Fibroblast of mammary gland (primary cell): ENCODE measurements at regions not wholly inside any gene's neighbourhood (a gene's known extent, or its start where the extent isn't known, plus 50 kb on each side); places are given as distances from the start of the nearest gene placed in this dataset.

Experiments
- DNase-seq: peaks from one replicate; pipeline ENCODE4 v3.0.0-alpha.2; 2010; ENCODE audit warnings: low read depth
- H3K4me3 ChIP-seq: 2 replicates; pipeline ENCODE4 v1.5.1; 2011; ENCODE audit warnings: low read depth, mild to moderate bottlenecking, low read length, moderate library complexity; ENCODE audit not compliant: control insufficient read depth
- CTCF ChIP-seq: conservative IDR thresholded peaks from 2 replicates; pipeline ENCODE4 v1.5.1; 2011; ENCODE audit warnings: low read depth, low read length, inconsistent platforms; ENCODE audit not compliant: control insufficient read depth, insufficient read depth

DNA sequence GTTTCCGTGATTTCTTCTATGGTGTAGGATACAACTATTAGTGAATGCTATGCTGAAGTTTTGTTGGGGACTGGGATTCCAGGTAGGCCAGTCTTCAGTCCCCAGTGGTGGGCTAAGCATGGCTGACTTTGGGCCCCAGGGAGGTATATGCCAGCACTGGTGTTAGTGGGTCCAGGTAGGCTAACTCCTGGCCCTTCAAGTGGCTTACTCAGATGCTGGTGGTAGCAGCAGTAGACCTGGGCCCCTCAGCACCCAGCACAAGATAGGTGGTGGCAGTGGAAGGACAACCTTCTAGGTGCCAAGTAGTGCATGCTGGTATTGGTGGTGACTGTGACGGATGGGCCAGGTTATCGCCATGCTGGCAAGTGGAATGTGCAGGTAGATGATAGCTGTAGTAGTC, 955.1 kb downstream of the TMTC2 start:
- no peak for TF ChIP-seq CTCF
- no peak for DNase-seq
- no peak overlapping the region for H3K4me3 ChIP-seq

DNA sequence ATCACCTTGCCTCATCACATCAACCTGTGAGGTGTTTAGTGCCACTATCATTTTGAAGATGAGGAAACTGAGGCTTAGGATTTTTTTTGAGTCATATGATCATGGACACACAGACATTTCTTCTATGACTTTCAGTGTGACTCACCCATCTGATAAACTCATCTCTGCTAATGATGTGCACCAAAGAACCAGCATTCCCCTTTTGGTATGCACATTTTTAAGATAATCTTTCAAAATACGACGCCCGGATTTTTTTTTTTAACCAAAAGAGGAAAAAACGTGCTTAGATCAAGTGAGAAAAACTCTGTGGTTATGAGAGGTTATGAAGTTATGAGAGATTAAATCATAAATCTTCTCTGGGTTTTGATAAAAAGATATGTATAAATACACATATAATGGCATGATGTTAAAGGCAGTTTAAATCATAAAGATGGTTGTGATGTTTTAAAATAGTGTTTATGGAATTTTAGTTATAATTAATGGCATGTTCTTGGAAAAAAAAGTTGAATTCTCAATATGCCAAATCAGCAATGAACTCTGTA, 948.1 kb downstream of the TMTC2 start:
- H3K4me3 ChIP-seq = no peak overlapping the region
- no peak for DNase-seq
- no peak for TF ChIP-seq CTCF

- DNase-seq = no peak
- TF ChIP-seq CTCF = no peak
- H3K4me3 ChIP-seq = no peak overlapping the region
Measured at GRCh38 chr12:83630526-83630925, 943.8 kb downstream of the TMTC2 start.

DNA sequence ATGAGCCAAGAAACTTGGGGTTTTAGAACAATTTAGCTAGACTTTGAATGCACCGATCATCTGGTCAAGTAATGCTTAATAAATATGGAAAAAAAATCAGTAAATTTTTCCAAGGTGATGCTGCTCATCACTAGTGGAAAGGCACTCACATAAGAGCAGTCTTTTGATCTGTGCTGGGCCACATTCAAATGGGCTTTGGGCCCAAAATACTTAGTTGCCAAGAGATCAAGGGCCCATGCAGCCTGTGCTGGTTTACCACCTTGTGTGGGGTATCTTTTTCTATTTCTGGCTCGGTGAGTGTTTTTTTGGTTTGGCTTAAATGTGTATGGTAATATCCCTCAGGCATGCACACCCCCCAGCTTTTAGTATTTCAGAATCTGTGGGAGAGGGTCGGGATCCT, 943.2 kb downstream of the TMTC2 start:
- no peak for TF ChIP-seq CTCF
- no peak overlapping the region for H3K4me3 ChIP-seq
- no peak for DNase-seq

GRCh38 chr12:83622205-83622604, 935.5 kb downstream of the TMTC2 start:
- H3K4me3 ChIP-seq = no peak overlapping the region
- no peak for DNase-seq
- no peak for TF ChIP-seq CTCF

- TF ChIP-seq CTCF = no peak
- no peak for DNase-seq
- H3K4me3 ChIP-seq = no peak overlapping the region
Measured at GRCh38 chr12:83619973-83620372, 933.3 kb downstream of the TMTC2 start.

GRCh38 chr12:83615152-83615551, 928.4 kb downstream of the TMTC2 start:
- DNase-seq = no peak
- no peak overlapping the region for H3K4me3 ChIP-seq
- no peak for TF ChIP-seq CTCF
